Left lobe of liver (tissue), 2 donors: ENCODE measurements at regions not wholly inside any gene's neighbourhood (a gene's known extent, or its start where the extent isn't known, plus 50 kb on each side); places are given as distances from the start of the nearest gene placed in this dataset.
A peak's percentile ranks its signal among the peaks of the same experiment; 100 is the strongest.

Source experiments
- ATAC-seq: fragments of 200-7000 bp; cut with Tn5 transposase; one replicate; pipeline ENCODE4 v1.9.1; 2020; ENCODE audit warnings: mild to moderate bottlenecking, moderate library complexity
- DNase-seq: peaks from one replicate; pipeline ENCODE4 v3.0.0-alpha.2; 2020; ENCODE audit warnings: low spot score
- donor health status: DM: no; HTN: no; CAD: no; lungs with moderate emphysema.
- donor health status: DM: no; HTN: yes; CAD: no.

DNA sequence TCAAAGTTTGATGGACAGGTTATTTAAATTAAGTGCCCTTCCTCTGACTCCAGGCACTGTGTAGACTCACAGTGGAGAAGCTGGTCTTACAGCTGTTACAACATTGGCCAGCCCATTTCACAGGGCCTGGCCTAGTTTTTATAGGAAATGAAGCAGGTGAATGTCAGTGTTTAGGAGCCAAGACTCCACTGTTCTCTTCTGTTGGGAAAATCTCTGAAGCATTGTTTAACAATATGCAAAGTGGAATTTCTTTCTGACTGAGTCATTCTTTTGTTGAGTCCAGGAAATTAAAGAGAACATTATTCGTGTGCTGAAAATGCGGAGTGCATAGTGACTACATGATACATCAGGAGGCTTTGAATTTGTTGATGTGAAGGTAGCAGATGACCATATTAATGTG is 64.7 kb downstream of the ARRDC4 start:
- DNase-seq = no peak
- no peak for ATAC-seq

- no peak for ATAC-seq
- no peak for DNase-seq
These were observed 74.2 kb downstream of the ARRDC4 start for GRCh38 chr15:98034731-98035130.

GRCh38 chr15:98035134-98035533 is 74.6 kb downstream of the ARRDC4 start:
- no peak for DNase-seq
- peak; percentile 46 for ATAC-seq

DNA sequence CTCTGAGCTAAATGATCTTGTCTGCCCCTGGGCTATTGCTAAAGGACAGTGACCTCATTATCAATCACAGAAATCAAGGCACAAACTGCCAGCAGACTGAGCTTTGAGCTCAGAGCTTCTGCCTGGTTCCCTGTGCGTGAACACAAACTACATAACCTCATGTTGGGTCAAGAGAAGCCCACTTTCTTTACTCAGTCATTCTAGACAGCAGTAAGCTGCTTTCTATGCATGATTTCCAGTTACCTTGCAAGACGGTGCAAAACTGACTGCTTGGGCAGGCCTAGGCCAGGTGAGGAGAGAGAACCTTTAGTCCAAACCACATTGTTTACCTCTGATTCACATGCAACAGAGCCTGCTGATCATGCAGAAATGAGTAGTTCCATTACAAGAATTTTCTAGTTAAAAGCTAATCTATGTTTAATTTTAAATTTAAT is 75.1 kb downstream of the ARRDC4 start:
- peak; percentile 93 for ATAC-seq
- DNase-seq = peak; percentile 66

GRCh38 chr15:98039596-98039995 is 79.1 kb downstream of the ARRDC4 start:
- DNase-seq (no peak), ATAC-seq (no peak)

DNA sequence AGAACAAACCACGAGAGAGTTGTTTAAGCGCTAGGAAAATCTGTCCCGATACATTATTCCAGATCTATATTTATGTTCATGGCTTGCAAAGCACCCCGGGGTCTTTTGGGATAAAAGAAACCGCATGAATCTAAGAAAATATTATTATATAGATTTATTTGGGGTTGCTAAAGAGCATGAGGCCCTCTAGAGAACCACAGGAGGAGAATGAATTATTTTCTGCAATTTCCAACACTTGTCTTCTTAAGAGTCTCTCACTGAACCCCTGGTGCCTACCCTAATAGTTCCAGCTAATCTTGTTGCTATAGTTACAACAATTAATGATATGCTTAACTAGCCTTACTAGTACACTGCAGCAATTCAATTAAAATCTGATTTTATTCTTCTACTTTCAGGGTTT is 79.6 kb downstream of the ARRDC4 start:
- no peak for DNase-seq
- ATAC-seq = no peak

DNA sequence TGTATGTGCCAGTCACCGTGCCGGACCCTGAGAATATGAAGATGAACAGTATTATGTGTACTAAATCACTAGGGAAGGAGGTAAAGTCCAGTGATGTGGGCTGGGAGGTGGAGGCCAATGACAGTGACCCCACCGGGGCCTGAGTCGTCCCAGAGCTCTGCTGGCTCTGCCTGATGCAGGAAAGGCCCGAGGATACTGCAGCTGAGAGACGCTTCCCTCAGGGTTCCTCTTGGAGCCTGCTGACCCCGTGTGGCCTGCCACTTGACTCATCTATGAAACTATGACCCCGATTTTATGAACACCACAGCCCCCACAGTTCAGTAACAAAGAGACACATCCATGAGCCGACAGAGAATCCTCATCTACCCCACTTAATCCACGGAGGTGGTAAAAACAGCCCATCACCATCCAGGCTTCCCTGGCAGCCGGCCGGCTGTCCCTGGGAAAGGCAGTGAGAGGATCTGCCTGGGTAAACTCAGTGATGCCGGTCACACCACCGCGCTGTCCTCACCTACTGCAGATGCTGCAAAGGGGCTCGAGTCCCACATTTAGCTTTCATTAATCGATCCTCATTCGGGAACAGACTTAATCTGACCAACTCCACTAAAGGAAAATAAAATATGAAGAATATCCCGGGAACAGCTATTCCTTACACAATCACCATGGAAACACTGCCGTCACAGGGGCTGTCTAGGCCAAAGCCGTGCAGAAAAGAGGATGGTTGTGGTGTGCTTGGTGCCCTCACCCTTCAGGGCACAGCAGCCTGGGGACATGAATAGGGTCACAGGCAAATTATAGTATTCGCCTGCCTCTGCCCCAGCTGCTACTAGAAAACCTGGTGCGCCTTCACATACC is 82.9 kb downstream of the ARRDC4 start:
- DNase-seq (no peak), ATAC-seq (peak; percentile 84)

- DNase-seq = no peak
- ATAC-seq = no peak
These were observed 91.2 kb downstream of the ARRDC4 start for GRCh38 chr15:98051734-98052133.

DNA sequence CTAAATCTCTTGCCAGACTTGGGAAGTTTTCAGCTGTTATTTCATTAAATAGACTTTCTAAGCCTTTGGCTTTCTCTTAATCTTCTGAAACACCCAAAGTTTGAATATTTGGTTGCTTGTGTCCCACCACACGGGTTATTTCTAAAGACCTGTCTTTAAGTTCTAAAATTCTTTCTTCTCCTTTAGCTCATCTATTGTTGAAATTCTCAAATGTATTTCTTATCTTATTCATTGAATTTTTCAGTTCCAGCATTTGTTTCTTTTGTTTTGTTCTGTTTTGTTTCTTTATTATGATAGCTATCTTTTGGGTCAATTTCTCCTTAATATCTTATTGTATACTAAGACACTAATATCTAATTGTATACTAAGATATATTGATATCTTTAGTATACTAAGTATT is 97.0 kb downstream of the ARRDC4 start:
- ATAC-seq = no peak
- no peak for DNase-seq

DNA sequence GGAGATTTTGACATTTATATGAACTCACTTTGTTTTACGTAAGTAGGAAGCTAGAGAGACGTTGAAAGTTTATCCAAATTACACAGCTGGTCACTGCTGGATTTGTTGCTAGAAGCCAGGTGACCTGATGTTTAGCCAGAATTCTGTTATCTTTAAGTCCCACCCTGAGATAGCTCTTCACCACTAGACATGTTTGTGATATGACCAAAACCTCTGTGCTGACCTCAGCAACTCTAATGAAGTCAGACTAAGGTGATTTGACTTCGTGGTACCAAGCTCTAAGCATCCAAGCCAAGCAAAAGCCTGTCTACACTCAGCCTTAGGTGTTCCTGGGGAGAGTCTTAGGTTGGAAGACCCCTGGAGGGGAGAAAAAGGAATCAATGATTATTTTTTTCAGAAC is 102.4 kb downstream of the ARRDC4 start:
- DNase-seq = no peak
- ATAC-seq = no peak

DNA sequence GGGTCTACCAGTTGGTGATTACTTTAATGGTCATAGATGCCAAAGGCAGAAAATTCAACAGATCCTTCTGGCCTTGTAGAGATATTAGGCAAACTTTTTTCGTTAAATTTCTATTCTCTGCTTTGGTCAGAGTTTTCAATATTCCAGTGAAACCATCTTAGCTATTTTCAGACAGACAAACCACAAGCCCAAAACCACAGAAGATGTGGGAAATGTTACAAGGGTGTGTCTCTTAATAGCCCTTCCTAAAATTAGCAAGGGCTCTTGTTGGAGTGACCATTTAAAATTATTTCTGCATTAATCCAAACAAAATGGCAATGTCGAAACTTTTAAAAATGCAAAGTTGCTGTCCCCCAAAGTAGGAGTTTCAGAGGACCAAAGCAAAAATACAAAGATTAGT is 102.8 kb downstream of the ARRDC4 start:
- no peak for DNase-seq
- ATAC-seq = no peak

DNA sequence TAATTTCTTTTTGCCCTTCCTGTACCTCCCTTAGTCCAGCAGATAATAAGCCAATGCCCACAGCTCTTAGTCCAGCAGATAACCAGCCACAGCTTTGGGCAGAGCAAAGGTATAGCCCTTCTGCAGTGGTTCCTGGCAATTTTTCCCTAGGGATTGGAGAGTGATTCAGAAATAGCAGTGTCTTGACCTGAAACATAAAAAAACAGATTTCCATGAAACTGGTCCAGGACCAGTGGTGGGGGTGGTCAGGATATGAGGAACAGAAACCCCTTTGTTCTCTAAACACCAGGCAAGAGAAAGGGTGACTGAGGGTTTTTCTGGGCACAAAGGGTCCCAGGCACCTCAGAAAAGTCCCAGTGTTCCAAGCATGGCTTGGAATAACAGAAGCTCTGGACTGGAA is 103.4 kb downstream of the ARRDC4 start:
- ATAC-seq = no peak
- DNase-seq = no peak

DNA sequence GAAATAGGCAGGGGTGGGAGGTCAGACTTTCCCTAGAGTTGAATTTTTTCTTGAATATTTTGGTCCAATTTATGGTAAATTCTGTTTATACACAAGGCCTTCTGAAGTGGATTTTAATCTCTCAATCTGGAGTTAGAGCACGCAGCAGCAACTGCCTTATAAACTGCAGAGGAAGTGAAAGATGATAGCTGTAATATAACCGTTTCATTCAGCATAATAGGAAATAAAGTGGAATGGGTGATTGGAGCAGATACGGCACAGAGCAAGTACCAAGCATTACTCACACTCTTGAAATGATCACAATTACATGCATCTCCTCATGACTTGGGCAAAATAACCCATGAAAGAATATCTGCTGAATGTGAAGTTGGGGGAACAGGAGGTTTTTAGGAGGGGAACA is 106.8 kb downstream of the ARRDC4 start:
- DNase-seq = no peak
- ATAC-seq = no peak

- DNase-seq (no peak), ATAC-seq (no peak)
These were observed 108.8 kb downstream of the ARRDC4 start for GRCh38 chr15:98069256-98069655.

GRCh38 chr15:98070137-98070536 is 109.6 kb downstream of the ARRDC4 start:
- ATAC-seq = no peak
- no peak for DNase-seq

- ATAC-seq (no peak), DNase-seq (no peak)
These were observed 111.3 kb downstream of the ARRDC4 start for GRCh38 chr15:98071786-98072185.

- no peak for ATAC-seq
- DNase-seq = no peak
These were observed 114.9 kb downstream of the ARRDC4 start for GRCh38 chr15:98075441-98075840.

GRCh38 chr15:98076021-98076816 is 115.7 kb downstream of the ARRDC4 start:
- DNase-seq (no peak), ATAC-seq (peak; percentile 31)

- ATAC-seq (no peak), DNase-seq (no peak)
These were observed 116.7 kb downstream of the ARRDC4 start for GRCh38 chr15:98077186-98077585.

DNA sequence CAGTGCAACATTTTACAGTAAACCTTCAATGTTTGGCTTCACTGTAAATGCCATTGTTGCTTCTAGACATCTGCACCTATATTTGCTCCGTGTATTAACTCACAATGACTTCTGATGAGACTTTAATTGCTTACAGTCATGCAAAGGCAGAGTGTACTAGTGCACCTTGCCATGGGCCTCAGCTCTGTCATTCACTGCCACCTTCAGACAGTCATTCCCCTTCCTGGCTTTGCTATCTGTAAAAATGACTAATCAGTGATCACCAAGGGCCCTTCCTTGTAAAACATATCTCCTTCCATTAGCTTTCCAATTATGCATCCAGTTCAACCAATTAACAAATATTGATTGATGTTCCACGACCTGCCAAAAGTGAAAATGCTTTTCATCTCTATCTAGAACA is 120.3 kb downstream of the ARRDC4 start:
- DNase-seq (no peak), ATAC-seq (no peak)

DNA sequence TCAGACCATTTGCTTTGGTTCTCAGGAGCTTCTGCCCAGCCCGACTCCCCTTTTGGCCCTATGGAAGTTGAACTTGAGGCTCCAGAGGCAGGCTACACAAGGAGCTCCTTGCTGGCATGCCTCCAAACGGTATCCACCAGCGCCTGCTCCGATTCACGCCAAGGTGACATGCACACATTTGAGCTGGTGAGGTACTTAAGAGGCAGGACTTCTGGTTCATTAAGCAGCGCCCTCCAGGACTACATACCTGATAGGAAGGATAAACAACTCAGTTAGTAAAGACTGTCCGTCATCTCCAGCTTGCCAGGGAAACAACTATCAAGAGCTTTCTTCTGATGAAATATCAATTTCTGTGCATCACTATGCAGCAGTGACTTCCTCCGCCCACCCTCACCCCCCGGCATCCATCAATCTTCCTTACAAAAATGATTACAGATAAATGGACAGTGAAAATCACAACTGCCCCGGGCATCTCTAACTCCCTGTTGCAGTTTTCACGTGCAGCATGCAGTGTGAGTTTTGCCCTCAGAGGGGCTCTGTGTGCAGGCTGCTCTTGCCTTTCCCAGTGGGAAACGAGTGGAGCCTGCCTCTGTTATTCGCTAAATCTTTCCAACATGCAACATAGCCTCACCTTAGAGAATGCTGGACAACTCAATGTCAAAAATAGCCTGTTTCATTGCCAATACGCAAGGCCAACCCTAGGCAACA is 122.9 kb downstream of the ARRDC4 start:
- ATAC-seq (no peak), DNase-seq (no peak)
